Prostate gland (tissue), 2 donors: ENCODE measurements at regions not wholly inside any gene's neighbourhood (a gene's known extent, or its start where the extent isn't known, plus 50 kb on each side); places are given as distances from the start of the nearest gene placed in this dataset.

ENCODE experiments used
- CTCF ChIP-seq, 4 experiments: fragments of 200-600 bp in 2 of 4; fragments of 450-650 bp in 2 of 4; sonication (generic) in 2 of 4; IDR thresholded peaks; 1 replicate in 3 of 4; 2 replicates in 1 of 4; pipeline ENCODE4 v1.5.1; 2016 to 2019; ENCODE audit warnings: antibody characterized with exemption in 4 of 4, mild to moderate bottlenecking in 2 of 4, moderate library complexity in 2 of 4
- POLR2AphosphoS5 ChIP-seq: sonication (generic); formaldehyde crosslinking; IDR thresholded peaks from one replicate; pipeline ENCODE4 v1.6.1; 2017; ENCODE audit warnings: antibody characterized with exemption

- TF ChIP-seq CTCF (IDR thresholded peaks at IDR 0.05) (peak in 2 of 4 experiments; percentile 20 to 42), POLR2AphosphoS5 (peak; percentile 69)
Observed at GRCh38 chr7:26060733-26061677, 91.0 kb upstream of the NFE2L3 start.
